HG03558 (cell line): ENCODE measurements at regions not wholly inside any gene's neighbourhood (a gene's known extent, or its start where the extent isn't known, plus 50 kb on each side); places are given as distances from the start of the nearest gene placed in this dataset.
"Not testable (repeated sequence)": the region's sequence is repeated elsewhere in the genome, so short reads cannot be mapped to it uniquely, and the experiment has no call there.

Experiments used
- ATAC-seq: cut with Tn5 transposase; IDR thresholded peaks from one replicate; pipeline ENCODE4 v1.9.1; 2021; ENCODE audit warnings: moderate number of reproducible peaks; ENCODE audit not compliant: unreplicated experiment; ENCODE audit errors: extremely low read depth

- not testable (repeated sequence) for ATAC-seq
Measured at GRCh38 chr2:230637486-230637885, 75.2 kb upstream of the CAB39 start.

- no peak for ATAC-seq
Measured at GRCh38 chr2:230640540-230641011, 72.1 kb upstream of the CAB39 start.

GRCh38 chr2:230642966-230643365 is 69.7 kb upstream of the CAB39 start:
- ATAC-seq: no peak

GRCh38 chr2:230643576-230644291 is 68.9 kb upstream of the CAB39 start:
- no peak for ATAC-seq

GRCh38 chr2:230644356-230644935 is 68.2 kb upstream of the CAB39 start:
- no peak for ATAC-seq

- no peak for ATAC-seq
Measured at GRCh38 chr2:230648356-230648755, 64.3 kb upstream of the CAB39 start.

GRCh38 chr2:230650585-230651137 is 62.0 kb upstream of the CAB39 start:
- ATAC-seq: peak; percentile 63

- ATAC-seq: no peak
Measured at GRCh38 chr2:230654057-230654456, 58.6 kb upstream of the CAB39 start.

- ATAC-seq: no peak
Measured at GRCh38 chr2:230657462-230657861, 55.2 kb upstream of the CAB39 start.

- ATAC-seq: no peak
Measured at GRCh38 chr2:230657906-230658305, 54.7 kb upstream of the CAB39 start.

- no peak for ATAC-seq
Measured at GRCh38 chr2:230658577-230658876, 54.1 kb upstream of the CAB39 start.

GRCh38 chr2:230658877-230659652 is 53.6 kb upstream of the CAB39 start:
- no peak for ATAC-seq

- no peak for ATAC-seq
Measured at GRCh38 chr2:230660294-230661060, 52.2 kb upstream of the CAB39 start.

- ATAC-seq: no peak
Measured at GRCh38 chr2:230661072-230661957, 51.3 kb upstream of the CAB39 start.
